Keratinocyte (primary cell): ENCODE measurements at regions not wholly inside any gene's neighbourhood (a gene's known extent, or its start where the extent isn't known, plus 50 kb on each side); places are given as distances from the start of the nearest gene placed in this dataset.

Experiments used
- DNase-seq: peaks from one replicate; pipeline ENCODE4 v3.0.0-alpha.2; 2011; ENCODE audit warnings: low read depth, missing footprints, low spot score
- FAIRE-seq: peaks from 2 replicates; lab custom pipeline; 2011; peaks lifted over from hg19 to GRCh38; lab: Jason Lieb, UNC
- H2AFZ ChIP-seq: 2 replicates; pipeline ENCODE4 v1.6.0; 2012; ENCODE audit warnings: low read length, control low read depth, inconsistent platforms; ENCODE audit not compliant: control insufficient read depth
- H3K27ac ChIP-seq: 2 replicates; pipeline ENCODE4 v1.5.1; 2011; ENCODE audit warnings: low read length; ENCODE audit not compliant: control insufficient read depth, insufficient read depth
- H3K27me3 ChIP-seq: 3 replicates; pipeline ENCODE4 v1.6.0; 2011; ENCODE audit warnings: low read length; ENCODE audit not compliant: control insufficient read depth, insufficient read depth; ENCODE audit errors: extremely low read depth
- H3K36me3 ChIP-seq, 2 experiments: 2 replicates in 1 of 2; 3 replicates in 1 of 2; pipeline ENCODE4 v1.5.1; 2011; ENCODE audit warnings: low read length in 2 of 2, mild to moderate bottlenecking in 1 of 2; ENCODE audit not compliant: control insufficient read depth in 2 of 2, insufficient read depth in 2 of 2; ENCODE audit errors: extremely low read depth in 1 of 2
- H3K4me1 ChIP-seq: 3 replicates; pipeline ENCODE4 v1.5.1; 2011; ENCODE audit warnings: low read length; ENCODE audit not compliant: control insufficient read depth, insufficient read depth; ENCODE audit errors: extremely low read depth
- H3K4me2 ChIP-seq: 3 replicates; pipeline ENCODE4 v1.6.0; 2011; ENCODE audit warnings: low read depth, low read length; ENCODE audit not compliant: control insufficient read depth, insufficient read depth; ENCODE audit errors: extremely low read depth
- H3K4me3 ChIP-seq, 3 experiments: fragments of 200-600 bp in 1 of 3; sonication (generic) in 1 of 3; 2 replicates in 2 of 3; 3 replicates in 1 of 3; pipeline ENCODE4 v1.5.1; 2011 to 2016; ENCODE audit warnings: low read length in 3 of 3, mild to moderate bottlenecking in 3 of 3, control low read depth in 2 of 3, inconsistent platforms in 1 of 3, low read depth in 1 of 3, mixed read lengths in 1 of 3, mixed run types in 1 of 3, moderate library complexity in 1 of 3; ENCODE audit not compliant: control insufficient read depth in 2 of 3, insufficient read depth in 2 of 3; ENCODE audit errors: extremely low read depth in 1 of 3
- H3K79me2 ChIP-seq: 2 replicates; pipeline ENCODE4 v1.6.0; 2012; ENCODE audit warnings: low read length; ENCODE audit not compliant: control insufficient read depth, insufficient read depth
- H3K9ac ChIP-seq: 3 replicates; pipeline ENCODE4 v1.6.0; 2011; ENCODE audit warnings: low read length; ENCODE audit not compliant: control insufficient read depth, insufficient read depth; ENCODE audit errors: extremely low read depth
- H3K9me1 ChIP-seq: 3 replicates; pipeline ENCODE4 v1.6.0; 2011; ENCODE audit warnings: low read length; ENCODE audit not compliant: control insufficient read depth, insufficient read depth; ENCODE audit errors: extremely low read depth
- H3K9me3 ChIP-seq: 2 replicates; pipeline ENCODE4 v1.5.1; 2012; ENCODE audit warnings: low read depth, low read length; ENCODE audit not compliant: control insufficient read depth
- H4K20me1 ChIP-seq: 3 replicates; pipeline ENCODE4 v1.6.0; 2011; ENCODE audit warnings: low read length; ENCODE audit not compliant: control insufficient read depth, insufficient read depth; ENCODE audit errors: extremely low read depth
- CTCF ChIP-seq, 3 experiments: IDR thresholded peaks in 1 of 3; conservative IDR thresholded peaks in 1 of 3; optimal IDR thresholded peaks in 1 of 3; 2 replicates in 2 of 3; 3 replicates in 1 of 3; pipeline versions ENCODE3 to v1.5.1; 2011; ENCODE audit warnings: low read length in 3 of 3, mild to moderate bottlenecking in 3 of 3, moderate library complexity in 2 of 3, control low read depth in 1 of 3, inconsistent platforms in 1 of 3; ENCODE audit not compliant: insufficient read depth in 2 of 3; ENCODE audit errors: extremely low read depth in 1 of 3
- EZH2 ChIP-seq: IDR thresholded peaks from one replicate; pipeline ENCODE4 v1.6.1; 2012; ENCODE audit warnings: inconsistent platforms, mild to moderate bottlenecking, low read length, moderate library complexity
- dilution Hi-C: fragments of 300-500 bp; cut with MboI; formaldehyde crosslinking; loops from one replicate; pipeline ENCODE4 v1.7.0; 2020; ENCODE audit warnings: low sequenced_read_pairs; ENCODE audit not compliant: extremely low pct_ligation_motif_present

DNA sequence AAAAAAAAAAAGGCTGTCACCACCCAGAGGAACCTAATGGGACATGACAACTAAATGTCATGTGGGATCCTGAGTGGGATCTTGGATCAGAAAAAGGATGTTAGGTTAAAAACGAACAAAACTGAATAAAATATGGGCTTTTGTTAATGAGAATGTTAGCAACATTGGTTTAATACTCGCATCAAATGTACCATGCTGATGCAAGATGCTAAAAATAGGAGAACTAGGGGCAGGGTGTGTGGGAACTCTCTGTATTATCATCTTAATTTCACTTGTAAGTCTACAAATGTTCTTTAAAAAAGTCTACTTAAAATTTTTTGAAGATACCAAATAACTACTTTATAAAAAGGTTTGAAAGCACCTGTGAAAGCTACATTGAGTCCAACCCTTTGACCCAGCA lies 88.8 kb upstream of the PRR5 start:
- Histone ChIP-seq H3K4me2 (no peak overlapping the region), H3K36me3 (no peaks in the 10 kb centered on the region), H3K9ac (no peak overlapping the region), H3K4me3 (no peak overlapping the region), H4K20me1 (no peaks in the 10 kb centered on the region), H3K27me3 (no peaks in the 10 kb centered on the region), H3K9me1 (no peaks in the 10 kb centered on the region), H2AFZ (no peak overlapping the region), H3K79me2 (no peaks in the 10 kb centered on the region), H3K4me1 (no peaks in the 10 kb centered on the region), H3K9me3 (peaks cover 6% of the 10 kb centered on the region), H3K27ac (no peak overlapping the region)
- no peak for TF ChIP-seq CTCF (optimal IDR thresholded peaks at IDR 0.05 in 1 of 3, IDR thresholded peaks at IDR 0.05 in 1 of 3, conservative IDR thresholded peaks at IDR 0.05 in 1 of 3; ENCODE audit: extremely low read depth in 1 of 3, insufficient read depth in 2 of 3, low read length in 3 of 3)
- TF ChIP-seq EZH2 = no peak
- FAIRE-seq = no peak
- DNase-seq = no peak
- dilution Hi-C loops = no loop called here

GRCh38 chr22:44611880-44612496 lies 90.0 kb upstream of the PRR5 start:
- no peaks in the 10 kb centered on the region for H3K27me3 ChIP-seq
- dilution Hi-C loops = no loop called here
- no peak for FAIRE-seq
- no peak overlapping the region for H3K4me3 ChIP-seq
- H3K36me3 ChIP-seq = no peaks in the 10 kb centered on the region
- no peak overlapping the region for H3K9ac ChIP-seq
- H2AFZ ChIP-seq = no peak overlapping the region
- no peaks in the 10 kb centered on the region for H3K4me1 ChIP-seq
- H3K9me1 ChIP-seq = no peaks in the 10 kb centered on the region
- TF ChIP-seq CTCF (optimal IDR thresholded peaks at IDR 0.05 in 1 of 3, IDR thresholded peaks at IDR 0.05 in 1 of 3, conservative IDR thresholded peaks at IDR 0.05 in 1 of 3; ENCODE audit: extremely low read depth in 1 of 3, insufficient read depth in 2 of 3, low read length in 3 of 3) = no peak
- TF ChIP-seq EZH2 = no peak
- peaks cover 6% of the 10 kb centered on the region for H3K9me3 ChIP-seq
- DNase-seq = no peak
- H3K27ac ChIP-seq = no peak overlapping the region
- H3K79me2 ChIP-seq = no peaks in the 10 kb centered on the region
- no peaks in the 10 kb centered on the region for H4K20me1 ChIP-seq
- H3K4me2 ChIP-seq = no peak overlapping the region
